Endothelial cell of umbilical vein (primary cell): ENCODE measurements at regions not wholly inside any gene's neighbourhood (a gene's known extent, or its start where the extent isn't known, plus 50 kb on each side); places are given as distances from the start of the nearest gene placed in this dataset.

Source experiments
- BruUV-seq: library from RNA; stranded (reverse); fragments of 400-500 nt; replicated peaks from 2 replicates; lab custom pipeline; 2021; lab: Mats Ljungman, UMichigan
- CTCF ChIA-PET: fragments of 300-600, 350-600 bp; sonication (Branson Sonifier 250); formaldehyde crosslinking; loops from one replicate; lab custom pipeline; 2021; ENCODE audit warnings: antibody characterized with exemption, inconsistent platforms; lab: Charles Lee
- POLR2A ChIA-PET: fragments of 300-600, 350-600 bp; sonication (Branson Sonifier 250); formaldehyde crosslinking; loops from one replicate; lab custom pipeline; 2021; ENCODE audit warnings: antibody characterized with exemption, inconsistent platforms; lab: Charles Lee
- DNase-seq: peaks from one replicate; pipeline ENCODE4 v3.0.0-alpha.2; 2011; ENCODE audit warnings: low read depth, low spot score
- FAIRE-seq: peaks from 2 replicates; lab custom pipeline; 2011; peaks lifted over from hg19 to GRCh38; lab: Jason Lieb, UNC
- H2AFZ ChIP-seq: 2 replicates; pipeline ENCODE4 v1.6.0; 2012; ENCODE audit warnings: low read depth, low read length, control low read depth, inconsistent platforms
- H3K27ac ChIP-seq: 2 replicates; pipeline ENCODE4 v1.5.1; 2011; ENCODE audit warnings: low read depth, mild to moderate bottlenecking, control low read depth, low read length, moderate library complexity; ENCODE audit not compliant: insufficient read depth
- H3K27me3 ChIP-seq, 2 experiments: 2 replicates each; pipeline versions ENCODE4 v1.6.0 to v1.6.1; 2011; ENCODE audit warnings: low read length in 2 of 2, mixed read lengths in 1 of 2; ENCODE audit not compliant: control insufficient read depth in 2 of 2, insufficient read depth in 2 of 2
- H3K36me3 ChIP-seq, 2 experiments: 2 replicates in 1 of 2; 3 replicates in 1 of 2; pipeline ENCODE4 v1.5.1; 2011; ENCODE audit warnings: low read length in 2 of 2, mild to moderate bottlenecking in 1 of 2, moderate library complexity in 1 of 2; ENCODE audit not compliant: control insufficient read depth in 2 of 2, insufficient read depth in 2 of 2; ENCODE audit errors: extremely low read depth in 1 of 2
- H3K4me1 ChIP-seq: 3 replicates; pipeline ENCODE4 v1.5.1; 2011; ENCODE audit warnings: mild to moderate bottlenecking, low read length; ENCODE audit not compliant: control insufficient read depth, insufficient read depth; ENCODE audit errors: extremely low read depth
- H3K4me2 ChIP-seq: 2 replicates; pipeline ENCODE4 v1.6.1; 2011; ENCODE audit warnings: low read length, control low read depth, mixed read lengths; ENCODE audit not compliant: insufficient read depth
- H3K4me3 ChIP-seq, 3 experiments: fragments of 200-600 bp in 1 of 3; sonication (generic), shearing (Covaris generic) in 1 of 3; replicated peaks in 1 of 3; 2 replicates each; pipeline ENCODE4 v1.5.1; 2011 to 2016; ENCODE audit warnings: control low read depth in 3 of 3, low read length in 3 of 3, mild to moderate bottlenecking in 2 of 3, inconsistent platforms in 1 of 3, low read depth in 1 of 3, moderate library complexity in 1 of 3; ENCODE audit not compliant: insufficient read depth in 1 of 3
- H3K79me2 ChIP-seq: 2 replicates; pipeline ENCODE4 v1.6.0; 2012; ENCODE audit warnings: low read length, inconsistent platforms; ENCODE audit not compliant: control insufficient read depth, insufficient read depth
- H3K9ac ChIP-seq: replicated peaks from 2 replicates; pipeline ENCODE3; 2011; ENCODE audit warnings: low read length, control low read depth; ENCODE audit not compliant: insufficient read depth; ENCODE audit errors: extremely low read depth
- H3K9me1 ChIP-seq: replicated peaks from 3 replicates; pipeline ENCODE4 v1.6.0; 2011; ENCODE audit warnings: mild to moderate bottlenecking, low read length; ENCODE audit not compliant: control insufficient read depth, insufficient read depth; ENCODE audit errors: extremely low read depth
- H3K9me3 ChIP-seq: replicated peaks from 2 replicates; pipeline ENCODE4 v1.5.1; 2012; ENCODE audit warnings: low read length, inconsistent platforms; ENCODE audit not compliant: control insufficient read depth, insufficient read depth
- H4K20me1 ChIP-seq: replicated peaks from 2 replicates; pipeline ENCODE3; 2011; ENCODE audit warnings: mild to moderate bottlenecking, low read length; ENCODE audit not compliant: control insufficient read depth, insufficient read depth; ENCODE audit errors: extremely low read depth
- EZH2 ChIP-seq: IDR thresholded peaks from 2 replicates; pipeline ENCODE4 v1.6.1; 2012; ENCODE audit warnings: borderline replicate concordance, low read depth, mild to moderate bottlenecking, moderate library complexity, low read length, inconsistent platforms; ENCODE audit not compliant: severe bottlenecking
- FOS ChIP-seq: IDR thresholded peaks from 2 replicates; pipeline ENCODE4 v1.6.1; 2011; ENCODE audit warnings: mild to moderate bottlenecking, low read length, moderate library complexity, borderline replicate concordance; ENCODE audit not compliant: insufficient read depth
- GATA2 ChIP-seq: IDR thresholded peaks from 2 replicates; pipeline ENCODE4 v1.7.0; 2011; ENCODE audit warnings: low read depth, mild to moderate bottlenecking, moderate library complexity, mixed read lengths, low read length; ENCODE audit not compliant: insufficient read length, insufficient read depth
- JUN ChIP-seq: IDR thresholded peaks from 2 replicates; pipeline ENCODE4 v1.6.1; 2011; ENCODE audit warnings: borderline replicate concordance, low read depth; ENCODE audit not compliant: insufficient read length, insufficient read depth
- MAX ChIP-seq: IDR thresholded peaks from 2 replicates; pipeline ENCODE4 v1.6.1; 2011; ENCODE audit not compliant: insufficient read depth, insufficient read length
- MYC ChIP-seq: IDR thresholded peaks from one replicate; pipeline ENCODE4 v1.6.1; 2011; ENCODE audit warnings: mild to moderate bottlenecking, low read depth, low read length
- POLR2A ChIP-seq: IDR thresholded peaks from 2 replicates; pipeline ENCODE4 v1.6.1; 2012; ENCODE audit warnings: low read depth, mild to moderate bottlenecking, control low read depth, low read length
- POLR2AphosphoS5 ChIP-seq: IDR thresholded peaks from 2 replicates; pipeline ENCODE4 v1.6.1; 2012; ENCODE audit warnings: low read depth, mild to moderate bottlenecking, control low read depth, low read length, moderate library complexity; ENCODE audit not compliant: insufficient read depth
- dilution Hi-C: fragments of 300-500 bp; cut with MboI; formaldehyde crosslinking; loops from one replicate; pipeline ENCODE4 v1.15.0; 2019; ENCODE audit warnings: low sequenced_read_pairs; ENCODE audit not compliant: extremely low pct_ligation_motif_present
- intact Hi-C: fragments of 100-400 bp; cut with micrococcal nuclease; formaldehyde crosslinking; loops from one replicate; pipeline ENCODE4 v1.10.0; 2022
- TF ChIP-seq, protein P1 (sequence below), 2 donors: IDR thresholded peaks; 1 replicate in 1 of 2; 2 replicates in 1 of 2; pipeline ENCODE4 v1.5.1; 2011; ENCODE audit warnings: low read length in 2 of 2, mild to moderate bottlenecking in 2 of 2, moderate library complexity in 2 of 2, control low read depth in 1 of 2, inconsistent platforms in 1 of 2, low read depth in 1 of 2; ENCODE audit not compliant: insufficient read depth in 1 of 2; ENCODE audit errors: extremely low read depth in 1 of 2

GRCh38 chr1:199856216-199856780 is 171.2 kb upstream of the NR5A2 start:
- BruUV-seq: no TSS peak
- Histone ChIP-seq H3K9me3 (no peaks in the 10 kb centered on the region), H3K4me1 (peaks cover 44% of the 10 kb centered on the region), H2AFZ (no peak overlapping the region), H3K9me1 (no peaks in the 10 kb centered on the region), H3K79me2 (no peaks in the 10 kb centered on the region), H4K20me1 (no peaks in the 10 kb centered on the region), H3K27me3 (no peaks in the 10 kb centered on the region), H3K4me3 (no peak overlapping the region), H3K36me3 (no peaks in the 10 kb centered on the region), H3K4me2 (peak overlapping the region; percentile 22), H3K9ac (no peak overlapping the region), H3K27ac (peak overlapping the region; percentile 6)
- dilution Hi-C loops (no loop called here), intact Hi-C loops (loop anchor here (5.0 to 10.0 kb wide), 3 partner anchors 581 to 919 kb away; no protein-coding TSS in a partner anchor)
- no peak for DNase-seq
- TF ChIP-seq FOS (no peak), JUN (no peak), POLR2AphosphoS5 (no peak), MAX (no peak), GATA2 (no peak), EZH2 (no peak), POLR2A (no peak), MYC (no peak)
- TF ChIP-seq, protein P1, sequence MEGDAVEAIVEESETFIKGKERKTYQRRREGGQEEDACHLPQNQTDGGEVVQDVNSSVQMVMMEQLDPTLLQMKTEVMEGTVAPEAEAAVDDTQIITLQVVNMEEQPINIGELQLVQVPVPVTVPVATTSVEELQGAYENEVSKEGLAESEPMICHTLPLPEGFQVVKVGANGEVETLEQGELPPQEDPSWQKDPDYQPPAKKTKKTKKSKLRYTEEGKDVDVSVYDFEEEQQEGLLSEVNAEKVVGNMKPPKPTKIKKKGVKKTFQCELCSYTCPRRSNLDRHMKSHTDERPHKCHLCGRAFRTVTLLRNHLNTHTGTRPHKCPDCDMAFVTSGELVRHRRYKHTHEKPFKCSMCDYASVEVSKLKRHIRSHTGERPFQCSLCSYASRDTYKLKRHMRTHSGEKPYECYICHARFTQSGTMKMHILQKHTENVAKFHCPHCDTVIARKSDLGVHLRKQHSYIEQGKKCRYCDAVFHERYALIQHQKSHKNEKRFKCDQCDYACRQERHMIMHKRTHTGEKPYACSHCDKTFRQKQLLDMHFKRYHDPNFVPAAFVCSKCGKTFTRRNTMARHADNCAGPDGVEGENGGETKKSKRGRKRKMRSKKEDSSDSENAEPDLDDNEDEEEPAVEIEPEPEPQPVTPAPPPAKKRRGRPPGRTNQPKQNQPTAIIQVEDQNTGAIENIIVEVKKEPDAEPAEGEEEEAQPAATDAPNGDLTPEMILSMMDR (IDR thresholded peaks at IDR 0.05; ENCODE audit: extremely low read depth in 1 of 2, insufficient read depth in 1 of 2, low read depth in 1 of 2, low read length in 2 of 2): no peak
- CTCF ChIA-PET: no interaction called here
- POLR2A ChIA-PET: no interaction called here
- FAIRE-seq: no peak
